HUES48 (cell line): ENCODE measurements at regions not wholly inside any gene's neighbourhood (a gene's known extent, or its start where the extent isn't known, plus 50 kb on each side); places are given as distances from the start of the nearest gene placed in this dataset.
"Not testable (repeated sequence)": the region's sequence is repeated elsewhere in the genome, so short reads cannot be mapped to it uniquely, and the experiment has no call there.

ENCODE experiments used
- H3K27ac ChIP-seq: one replicate; pipeline ENCODE4 v1.7.0; 2013; ENCODE audit warnings: low read depth, low read length, inconsistent platforms
- H3K27me3 ChIP-seq: 2 replicates; pipeline ENCODE4 v1.6.1; 2013; ENCODE audit warnings: mild to moderate bottlenecking, low read length; ENCODE audit not compliant: control insufficient read depth, insufficient read depth
- H3K36me3 ChIP-seq: 2 replicates; pipeline ENCODE4 v1.6.1; 2013; ENCODE audit warnings: low read length; ENCODE audit not compliant: control insufficient read depth, insufficient read depth
- H3K4me1 ChIP-seq: 2 replicates; pipeline ENCODE4 v1.6.1; 2013; ENCODE audit warnings: mild to moderate bottlenecking, low read length; ENCODE audit not compliant: control insufficient read depth, insufficient read depth
- H3K4me3 ChIP-seq: 2 replicates; pipeline ENCODE4 v1.5.1; 2013; ENCODE audit warnings: mild to moderate bottlenecking, low read depth, low read length
- H3K9ac ChIP-seq: 2 replicates; pipeline ENCODE4 v1.6.1; 2013; ENCODE audit warnings: mild to moderate bottlenecking, low read depth, low read length, moderate library complexity
- H3K9me3 ChIP-seq: 2 replicates; pipeline ENCODE4 v1.6.1; 2013; ENCODE audit warnings: low read length; ENCODE audit not compliant: control insufficient read depth, insufficient read depth

DNA sequence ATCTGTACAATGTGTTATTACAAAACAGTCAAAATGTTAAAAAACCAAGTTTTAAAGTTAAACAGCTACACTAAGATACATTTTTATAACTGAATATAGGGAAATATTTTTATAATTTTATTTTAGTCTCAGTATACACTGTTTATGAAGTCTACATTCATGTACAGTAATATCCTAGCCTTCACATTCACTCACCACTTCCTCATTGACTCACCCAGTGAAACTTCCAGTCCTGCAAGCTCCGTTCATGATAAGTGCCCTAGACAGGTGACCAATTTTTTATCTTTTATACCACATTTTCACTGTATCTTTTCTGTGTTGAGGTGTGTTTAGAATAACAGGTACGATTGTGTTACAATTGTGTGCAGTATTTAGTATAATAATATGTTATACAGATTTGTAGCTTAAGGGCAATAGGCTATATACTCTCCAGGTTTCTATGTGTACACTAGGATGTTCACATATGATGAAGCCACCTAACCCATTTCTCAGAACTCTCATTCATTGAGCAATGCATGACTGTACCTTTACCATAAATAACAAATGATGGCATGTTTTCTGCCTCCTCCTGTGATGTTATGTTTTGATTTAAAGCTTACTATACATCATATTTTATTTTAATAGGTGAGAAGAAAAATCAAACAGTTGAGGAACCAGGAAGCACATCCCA, 388.4 kb upstream of the NDN start:
- H3K4me3 ChIP-seq: no peak overlapping the region
- H3K9ac ChIP-seq: no peak overlapping the region
- peaks cover 65% of the 10 kb centered on the region for H3K9me3 ChIP-seq
- no peak overlapping the region for H3K27ac ChIP-seq
- no peaks in the 10 kb centered on the region for H3K36me3 ChIP-seq
- no peaks in the 10 kb centered on the region for H3K27me3 ChIP-seq
- H3K4me1 ChIP-seq: no peaks in the 10 kb centered on the region

DNA sequence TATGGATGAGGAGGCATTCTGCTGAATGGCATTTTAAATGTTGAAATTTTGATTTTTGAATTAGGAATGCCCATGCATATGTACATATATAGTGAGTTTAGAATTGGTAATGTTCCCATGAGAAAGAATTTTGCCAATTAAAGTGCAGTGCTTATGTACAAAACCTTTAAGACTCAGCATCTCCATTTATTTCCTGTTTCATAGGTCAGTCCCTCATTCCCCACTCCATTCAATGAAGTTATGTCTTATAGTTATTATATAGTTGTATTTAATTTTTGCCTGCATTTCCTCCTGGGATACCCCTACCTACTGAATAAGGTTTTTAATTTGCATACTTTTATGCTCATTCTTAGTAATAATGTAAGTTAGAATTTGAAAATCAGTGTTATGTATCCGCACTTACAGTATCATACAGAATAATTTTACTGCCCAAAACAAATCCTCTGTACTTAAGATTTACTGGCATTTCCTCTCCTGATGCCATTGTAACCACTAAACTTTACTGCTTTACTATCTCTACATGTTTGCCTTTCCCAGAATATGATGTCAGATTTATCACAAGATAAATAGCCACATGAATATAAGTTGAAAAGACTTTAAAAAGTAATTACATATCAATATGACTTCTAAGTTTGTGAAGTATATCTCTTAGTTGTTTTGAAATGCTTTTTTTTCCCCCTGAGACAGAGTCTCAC, 389.1 kb upstream of the NDN start:
- Histone ChIP-seq H3K4me3 (no peak overlapping the region), H3K36me3 (no peaks in the 10 kb centered on the region), H3K27ac (no peak overlapping the region), H3K9ac (no peak overlapping the region), H3K9me3 (peaks cover 69% of the 10 kb centered on the region), H3K27me3 (no peaks in the 10 kb centered on the region), H3K4me1 (no peaks in the 10 kb centered on the region)

DNA sequence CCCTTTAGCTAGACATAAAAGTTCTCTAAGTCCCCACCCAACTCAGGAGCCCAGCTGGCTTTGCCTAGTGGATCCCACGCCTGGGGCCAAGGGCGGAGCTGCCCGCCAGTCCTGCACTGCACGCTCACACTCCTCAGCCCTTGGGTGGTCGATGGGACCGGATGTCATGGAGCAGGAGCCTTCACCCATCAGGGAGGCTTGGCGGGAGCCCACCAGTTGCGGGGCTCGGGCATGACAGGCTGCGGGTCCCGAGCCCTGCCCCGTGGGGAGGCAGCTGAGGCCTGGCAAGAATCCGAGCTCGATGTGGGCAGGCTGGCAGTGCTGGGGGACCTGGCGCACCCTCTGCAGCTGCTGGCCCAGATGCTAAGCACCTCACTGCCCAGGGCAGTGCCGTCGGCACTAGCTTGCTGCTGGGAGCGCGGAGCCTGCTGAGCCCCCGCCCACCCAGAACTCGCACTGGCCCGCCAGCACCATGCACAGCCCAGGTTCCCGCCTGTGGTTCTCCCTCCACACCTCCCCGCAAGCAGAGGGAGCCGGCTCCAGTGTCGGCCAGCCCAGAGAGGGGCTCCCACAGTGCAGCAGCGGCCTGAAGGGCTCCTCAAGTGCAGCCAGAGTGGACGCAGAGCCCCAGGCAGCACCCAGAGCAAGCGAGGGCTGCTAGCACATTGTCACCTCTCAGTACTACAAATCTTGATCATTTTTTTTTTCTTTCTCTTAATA, 391.4 kb upstream of the NDN start:
- H3K9ac ChIP-seq: no peak overlapping the region
- H3K4me1 ChIP-seq: no peaks in the 10 kb centered on the region
- no peak overlapping the region for H3K27ac ChIP-seq
- H3K27me3 ChIP-seq: no peaks in the 10 kb centered on the region
- peaks cover 73% of the 10 kb centered on the region for H3K9me3 ChIP-seq
- no peaks in the 10 kb centered on the region for H3K36me3 ChIP-seq
- H3K4me3 ChIP-seq: no peak overlapping the region

DNA sequence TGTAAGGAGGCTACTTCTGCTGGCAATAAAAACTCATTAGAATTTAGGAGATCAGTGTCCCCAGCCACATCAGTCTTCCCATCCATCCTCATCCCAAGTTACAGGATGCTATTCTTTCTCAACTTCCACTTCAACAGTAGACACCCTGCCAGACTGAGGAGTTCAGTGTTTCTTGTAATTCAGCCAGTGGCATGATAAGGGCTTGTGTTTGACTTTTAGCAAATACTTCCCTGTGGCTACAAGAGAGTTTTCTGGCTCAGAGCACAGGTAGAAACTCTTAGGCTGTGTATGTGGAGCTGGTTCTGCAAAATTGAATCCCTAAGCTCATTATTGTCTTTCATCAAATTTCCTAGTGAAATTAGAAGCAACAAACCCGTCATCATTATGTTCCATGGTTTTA, 401.8 kb upstream of the NDN start:
- peaks cover 57% of the 10 kb centered on the region for H3K9me3 ChIP-seq
- H3K36me3 ChIP-seq, H3K27ac ChIP-seq, H3K27me3 ChIP-seq, H3K4me1 ChIP-seq, H3K9ac ChIP-seq, H3K4me3 ChIP-seq: not testable (repeated sequence)

DNA sequence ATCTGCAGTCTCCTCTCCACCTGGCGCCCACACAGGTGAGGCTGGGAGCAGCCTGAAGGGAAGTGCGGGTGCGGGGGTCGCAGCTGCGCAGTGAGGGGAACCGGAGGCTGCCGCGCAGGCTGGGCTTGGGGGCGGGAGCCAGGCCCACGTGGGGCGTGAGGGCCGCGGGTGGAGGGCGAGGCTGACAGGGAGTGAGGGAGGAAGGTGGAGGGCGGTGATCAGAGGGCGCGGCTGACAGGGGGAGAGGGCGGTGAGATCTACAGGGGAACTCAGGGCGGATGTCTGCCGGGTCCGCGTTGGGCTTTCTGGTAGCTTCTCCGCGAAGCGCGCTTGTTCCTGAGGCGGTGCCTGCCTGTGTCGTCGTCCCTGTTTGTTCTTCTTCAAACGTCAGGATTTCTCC, 414.4 kb upstream of the NDN start:
- not testable (repeated sequence) for H3K4me1 ChIP-seq, H3K27ac ChIP-seq, H3K27me3 ChIP-seq, H3K9ac ChIP-seq, H3K36me3 ChIP-seq
- Histone ChIP-seq H3K9me3 (peaks cover 16% of the 10 kb centered on the region; the same call in 1 of the 2 replicates), H3K4me3 (peak overlapping the region; percentile 46; the same call in 1 of the 2 replicates)

DNA sequence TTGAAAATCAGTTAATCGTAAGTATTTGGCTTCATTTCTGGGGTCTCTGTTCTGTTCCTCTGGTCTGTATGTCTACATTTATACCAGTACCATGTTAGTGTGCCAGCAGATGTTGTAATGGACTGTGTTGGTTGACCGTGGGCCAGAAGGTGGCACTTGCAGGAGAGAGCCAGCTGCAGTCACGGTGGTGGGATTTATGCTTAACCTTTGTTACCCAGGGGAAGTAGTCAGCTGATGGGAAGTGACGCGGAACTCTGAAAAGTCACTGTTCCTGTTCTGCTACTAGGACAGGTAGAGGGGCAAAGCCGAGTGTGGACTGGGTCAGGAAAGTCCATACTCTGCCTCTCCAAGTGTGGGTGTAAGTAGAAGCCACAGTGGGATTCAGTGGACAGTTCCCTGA, 420.4 kb upstream of the NDN start:
- H3K9ac ChIP-seq, H3K36me3 ChIP-seq, H3K4me1 ChIP-seq, H3K27me3 ChIP-seq, H3K27ac ChIP-seq, H3K4me3 ChIP-seq: not testable (repeated sequence)
- H3K9me3 ChIP-seq: peaks cover 13% of the 10 kb centered on the region; the same call in 1 of the 2 replicates

DNA sequence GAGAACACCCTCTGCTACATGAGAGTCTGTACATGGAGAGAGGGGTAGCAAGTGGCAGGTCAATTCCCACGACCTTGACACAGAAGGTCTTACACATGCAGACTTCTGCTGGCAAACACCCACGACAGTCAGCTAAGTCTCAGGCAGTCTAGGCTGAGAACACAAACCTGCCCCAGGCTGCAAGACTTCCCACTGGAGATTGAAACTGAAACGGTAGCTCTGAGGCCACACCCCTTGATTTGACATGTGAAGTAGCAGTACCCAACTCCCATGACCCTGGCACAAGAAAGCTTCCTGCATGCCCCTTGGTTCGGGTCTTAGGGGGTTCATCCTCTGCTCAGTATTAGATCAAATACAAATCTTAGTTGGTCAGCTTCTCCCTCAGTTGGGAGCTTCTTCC, 420.8 kb upstream of the NDN start:
- H3K9ac ChIP-seq, H3K4me1 ChIP-seq, H3K27ac ChIP-seq, H3K36me3 ChIP-seq, H3K27me3 ChIP-seq, H3K4me3 ChIP-seq: not testable (repeated sequence)
- H3K9me3 ChIP-seq: peaks cover 13% of the 10 kb centered on the region; the same call in 1 of the 2 replicates

DNA sequence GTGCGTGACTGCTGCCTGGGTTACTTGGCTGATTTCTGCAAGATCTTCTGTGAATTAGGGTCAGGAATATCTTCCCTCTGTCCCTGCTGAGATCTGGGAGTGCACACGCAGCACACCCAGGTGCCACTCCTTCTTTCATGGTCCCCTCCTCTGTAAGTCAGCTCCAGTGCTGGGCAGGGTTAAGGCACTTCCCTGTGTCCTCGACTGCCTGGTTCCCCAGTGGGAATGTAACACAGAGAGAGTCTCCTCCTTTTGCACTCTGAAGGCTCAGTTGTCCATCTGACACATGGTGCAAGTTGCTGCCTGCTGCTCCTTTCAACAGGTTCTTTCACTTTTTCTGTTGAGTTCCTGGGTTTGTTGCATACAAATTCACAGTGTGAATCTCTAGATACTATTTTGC, 421.2 kb upstream of the NDN start:
- not testable (repeated sequence) for H3K27me3 ChIP-seq, H3K4me1 ChIP-seq, H3K4me3 ChIP-seq, H3K27ac ChIP-seq, H3K9ac ChIP-seq, H3K36me3 ChIP-seq
- peaks cover 13% of the 10 kb centered on the region; the same call in 1 of the 2 replicates for H3K9me3 ChIP-seq

DNA sequence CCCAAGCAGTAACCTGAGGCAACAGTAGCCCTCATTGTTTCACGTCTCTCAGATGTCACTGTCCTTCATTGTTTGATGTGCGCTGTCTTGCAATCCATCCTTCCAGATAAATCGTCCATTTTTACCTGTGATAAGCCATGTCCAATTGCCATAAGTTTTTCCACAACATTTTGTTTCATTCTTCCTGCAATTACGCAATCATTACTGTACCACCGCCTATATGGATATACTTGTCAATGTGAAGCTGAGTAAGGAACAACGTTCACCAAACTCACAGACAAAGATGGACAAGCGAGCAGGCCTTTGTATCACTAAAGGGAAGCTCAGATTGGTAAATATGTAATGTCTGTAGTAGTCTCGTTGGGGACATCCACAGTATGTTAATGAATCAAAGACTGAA, 452.5 kb upstream of the NDN start:
- H3K9ac ChIP-seq, H3K36me3 ChIP-seq, H3K4me1 ChIP-seq, H3K27me3 ChIP-seq, H3K27ac ChIP-seq, H3K4me3 ChIP-seq: not testable (repeated sequence)
- H3K9me3 ChIP-seq: peaks cover 12% of the 10 kb centered on the region

DNA sequence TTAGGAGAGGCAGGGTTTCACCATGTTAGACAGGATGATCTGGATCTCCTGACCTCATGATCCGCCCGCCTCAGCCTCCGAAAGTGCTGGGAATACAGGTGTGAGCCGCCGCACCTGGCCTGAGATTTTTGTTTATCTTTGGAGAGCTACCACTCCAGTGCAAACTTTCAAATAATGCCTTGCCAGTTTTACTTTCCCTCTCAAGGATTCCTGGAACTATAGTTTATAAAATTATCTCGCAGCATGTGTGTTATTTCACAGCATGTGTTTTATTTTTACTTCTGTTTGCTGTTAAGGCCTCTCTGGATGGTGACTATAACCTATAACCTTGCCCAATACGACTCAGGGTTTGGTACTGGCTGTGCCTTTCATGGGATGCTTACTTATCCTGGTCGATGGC, 458.0 kb upstream of the NDN start:
- H3K9ac ChIP-seq, H3K4me3 ChIP-seq, H3K27me3 ChIP-seq, H3K27ac ChIP-seq, H3K4me1 ChIP-seq, H3K9me3 ChIP-seq, H3K36me3 ChIP-seq: not testable (repeated sequence)

DNA sequence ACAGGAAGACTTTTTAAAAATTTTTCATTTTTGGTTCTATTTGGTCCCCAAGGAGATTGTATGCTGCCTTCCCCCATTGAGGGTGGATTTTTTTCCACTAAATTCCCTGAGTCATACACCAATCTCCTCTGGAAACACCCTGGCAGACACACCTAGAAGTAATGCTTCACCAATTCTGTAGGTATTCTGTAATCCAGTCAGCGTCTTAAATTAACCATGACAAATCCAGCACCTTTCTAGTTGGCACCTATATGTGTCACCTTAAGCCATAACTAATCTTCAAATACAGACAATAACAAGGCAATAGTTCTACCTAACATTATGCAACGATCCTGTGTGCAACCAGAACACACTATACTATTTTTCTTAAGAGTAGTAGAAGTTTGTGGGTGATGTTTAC, 459.1 kb upstream of the NDN start:
- Histone ChIP-seq H3K27ac (no peak overlapping the region), H3K36me3 (no peaks in the 10 kb centered on the region), H3K4me3 (no peak overlapping the region), H3K9ac (no peak overlapping the region), H3K4me1 (no peaks in the 10 kb centered on the region), H3K9me3 (peaks cover 10% of the 10 kb centered on the region), H3K27me3 (no peaks in the 10 kb centered on the region)
